ENCODE measurements at regions not wholly inside any gene's neighbourhood (a gene's known extent, or its start where the extent isn't known, plus 50 kb on each side); places are given as distances from the start of the nearest gene placed in this dataset.

DNA sequence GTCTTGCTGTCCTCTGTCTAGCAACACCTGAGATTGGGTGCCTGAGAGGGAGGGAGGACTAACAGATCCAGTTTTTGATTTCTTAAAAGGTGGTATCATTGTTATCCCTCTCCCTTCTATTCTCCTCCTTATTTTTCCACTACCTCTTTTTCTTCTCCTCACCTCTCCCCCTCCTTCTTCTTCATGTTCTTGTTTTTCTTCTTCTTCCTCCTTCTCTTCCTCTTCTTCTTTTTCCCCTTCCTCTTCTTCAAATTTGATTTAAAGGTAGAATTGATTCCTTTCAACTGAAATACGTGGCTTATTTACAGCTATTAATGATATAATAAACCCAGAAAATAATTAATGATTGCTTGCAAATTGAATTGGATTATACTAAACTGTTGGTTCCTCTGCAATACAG, 256.8 kb upstream of the BTG1 start:
- Histone ChIP-seq H4K20me1 (replicated peaks; ENCODE audit: insufficient read depth) (no peaks in the 10 kb centered on the region), H3F3A (replicated peaks; ENCODE audit: low read depth) (no peaks in the 10 kb centered on the region), H3K36me3 (ENCODE audit: insufficient read depth) (no peaks in the 10 kb centered on the region), H3K9me2 (ENCODE audit: insufficient read depth) (0 out of 2 replicates have a peak, but pooled peaks cover 3% of the 10 kb centered on the region), H3K79me2 (replicated peaks; ENCODE audit: insufficient read depth) (no peaks in the 10 kb centered on the region), H2AFZ (no peak overlapping the region), H3K27me3 (ENCODE audit: insufficient read depth) (no peaks in the 10 kb centered on the region), H3K4me1 (ENCODE audit: insufficient read depth) (no peaks in the 10 kb centered on the region), H3K27ac (ENCODE audit: low read depth) (no peak overlapping the region), H3K4me3 (no peak overlapping the region), H3K4me2 (no peak overlapping the region)
- H3K4me3 Mint-ChIP-seq = no peak overlapping the region
- DNase-seq (ENCODE audit: low spot score) (no peak), ATAC-seq (no peak)
- H3K27ac Mint-ChIP-seq = no peak overlapping the region
- no peak for TF ChIP-seq EZH2phosphoT487 (IDR thresholded peaks at IDR 0.05; ENCODE audit: unreplicated experiment)
- TF ChIP-seq ZNF114 (CRISPR knock-in tag; IDR thresholded peaks at IDR 0.05) = no peak
- TF ChIP-seq ETS1 (IDR thresholded peaks at IDR 0.05) = no peak
- TF ChIP-seq JUNB (IDR thresholded peaks at IDR 0.05; ENCODE audit: unreplicated experiment) = no peak
- no peak for TF ChIP-seq REST (IDR thresholded peaks at IDR 0.05; ENCODE audit: unreplicated experiment)
- TF ChIP-seq, protein P1, sequence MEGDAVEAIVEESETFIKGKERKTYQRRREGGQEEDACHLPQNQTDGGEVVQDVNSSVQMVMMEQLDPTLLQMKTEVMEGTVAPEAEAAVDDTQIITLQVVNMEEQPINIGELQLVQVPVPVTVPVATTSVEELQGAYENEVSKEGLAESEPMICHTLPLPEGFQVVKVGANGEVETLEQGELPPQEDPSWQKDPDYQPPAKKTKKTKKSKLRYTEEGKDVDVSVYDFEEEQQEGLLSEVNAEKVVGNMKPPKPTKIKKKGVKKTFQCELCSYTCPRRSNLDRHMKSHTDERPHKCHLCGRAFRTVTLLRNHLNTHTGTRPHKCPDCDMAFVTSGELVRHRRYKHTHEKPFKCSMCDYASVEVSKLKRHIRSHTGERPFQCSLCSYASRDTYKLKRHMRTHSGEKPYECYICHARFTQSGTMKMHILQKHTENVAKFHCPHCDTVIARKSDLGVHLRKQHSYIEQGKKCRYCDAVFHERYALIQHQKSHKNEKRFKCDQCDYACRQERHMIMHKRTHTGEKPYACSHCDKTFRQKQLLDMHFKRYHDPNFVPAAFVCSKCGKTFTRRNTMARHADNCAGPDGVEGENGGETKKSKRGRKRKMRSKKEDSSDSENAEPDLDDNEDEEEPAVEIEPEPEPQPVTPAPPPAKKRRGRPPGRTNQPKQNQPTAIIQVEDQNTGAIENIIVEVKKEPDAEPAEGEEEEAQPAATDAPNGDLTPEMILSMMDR (conservative IDR thresholded peaks at IDR 0.05; ENCODE audit: low read depth in 2 of 2) = no peak
- TF ChIP-seq STAT1 (IDR thresholded peaks at IDR 0.05; ENCODE audit: unreplicated experiment) = no peak
- no peak for TF ChIP-seq ZNF331 (CRISPR knock-in tag; IDR thresholded peaks at IDR 0.05; ENCODE audit: low read depth)
- TF ChIP-seq, protein P2, sequence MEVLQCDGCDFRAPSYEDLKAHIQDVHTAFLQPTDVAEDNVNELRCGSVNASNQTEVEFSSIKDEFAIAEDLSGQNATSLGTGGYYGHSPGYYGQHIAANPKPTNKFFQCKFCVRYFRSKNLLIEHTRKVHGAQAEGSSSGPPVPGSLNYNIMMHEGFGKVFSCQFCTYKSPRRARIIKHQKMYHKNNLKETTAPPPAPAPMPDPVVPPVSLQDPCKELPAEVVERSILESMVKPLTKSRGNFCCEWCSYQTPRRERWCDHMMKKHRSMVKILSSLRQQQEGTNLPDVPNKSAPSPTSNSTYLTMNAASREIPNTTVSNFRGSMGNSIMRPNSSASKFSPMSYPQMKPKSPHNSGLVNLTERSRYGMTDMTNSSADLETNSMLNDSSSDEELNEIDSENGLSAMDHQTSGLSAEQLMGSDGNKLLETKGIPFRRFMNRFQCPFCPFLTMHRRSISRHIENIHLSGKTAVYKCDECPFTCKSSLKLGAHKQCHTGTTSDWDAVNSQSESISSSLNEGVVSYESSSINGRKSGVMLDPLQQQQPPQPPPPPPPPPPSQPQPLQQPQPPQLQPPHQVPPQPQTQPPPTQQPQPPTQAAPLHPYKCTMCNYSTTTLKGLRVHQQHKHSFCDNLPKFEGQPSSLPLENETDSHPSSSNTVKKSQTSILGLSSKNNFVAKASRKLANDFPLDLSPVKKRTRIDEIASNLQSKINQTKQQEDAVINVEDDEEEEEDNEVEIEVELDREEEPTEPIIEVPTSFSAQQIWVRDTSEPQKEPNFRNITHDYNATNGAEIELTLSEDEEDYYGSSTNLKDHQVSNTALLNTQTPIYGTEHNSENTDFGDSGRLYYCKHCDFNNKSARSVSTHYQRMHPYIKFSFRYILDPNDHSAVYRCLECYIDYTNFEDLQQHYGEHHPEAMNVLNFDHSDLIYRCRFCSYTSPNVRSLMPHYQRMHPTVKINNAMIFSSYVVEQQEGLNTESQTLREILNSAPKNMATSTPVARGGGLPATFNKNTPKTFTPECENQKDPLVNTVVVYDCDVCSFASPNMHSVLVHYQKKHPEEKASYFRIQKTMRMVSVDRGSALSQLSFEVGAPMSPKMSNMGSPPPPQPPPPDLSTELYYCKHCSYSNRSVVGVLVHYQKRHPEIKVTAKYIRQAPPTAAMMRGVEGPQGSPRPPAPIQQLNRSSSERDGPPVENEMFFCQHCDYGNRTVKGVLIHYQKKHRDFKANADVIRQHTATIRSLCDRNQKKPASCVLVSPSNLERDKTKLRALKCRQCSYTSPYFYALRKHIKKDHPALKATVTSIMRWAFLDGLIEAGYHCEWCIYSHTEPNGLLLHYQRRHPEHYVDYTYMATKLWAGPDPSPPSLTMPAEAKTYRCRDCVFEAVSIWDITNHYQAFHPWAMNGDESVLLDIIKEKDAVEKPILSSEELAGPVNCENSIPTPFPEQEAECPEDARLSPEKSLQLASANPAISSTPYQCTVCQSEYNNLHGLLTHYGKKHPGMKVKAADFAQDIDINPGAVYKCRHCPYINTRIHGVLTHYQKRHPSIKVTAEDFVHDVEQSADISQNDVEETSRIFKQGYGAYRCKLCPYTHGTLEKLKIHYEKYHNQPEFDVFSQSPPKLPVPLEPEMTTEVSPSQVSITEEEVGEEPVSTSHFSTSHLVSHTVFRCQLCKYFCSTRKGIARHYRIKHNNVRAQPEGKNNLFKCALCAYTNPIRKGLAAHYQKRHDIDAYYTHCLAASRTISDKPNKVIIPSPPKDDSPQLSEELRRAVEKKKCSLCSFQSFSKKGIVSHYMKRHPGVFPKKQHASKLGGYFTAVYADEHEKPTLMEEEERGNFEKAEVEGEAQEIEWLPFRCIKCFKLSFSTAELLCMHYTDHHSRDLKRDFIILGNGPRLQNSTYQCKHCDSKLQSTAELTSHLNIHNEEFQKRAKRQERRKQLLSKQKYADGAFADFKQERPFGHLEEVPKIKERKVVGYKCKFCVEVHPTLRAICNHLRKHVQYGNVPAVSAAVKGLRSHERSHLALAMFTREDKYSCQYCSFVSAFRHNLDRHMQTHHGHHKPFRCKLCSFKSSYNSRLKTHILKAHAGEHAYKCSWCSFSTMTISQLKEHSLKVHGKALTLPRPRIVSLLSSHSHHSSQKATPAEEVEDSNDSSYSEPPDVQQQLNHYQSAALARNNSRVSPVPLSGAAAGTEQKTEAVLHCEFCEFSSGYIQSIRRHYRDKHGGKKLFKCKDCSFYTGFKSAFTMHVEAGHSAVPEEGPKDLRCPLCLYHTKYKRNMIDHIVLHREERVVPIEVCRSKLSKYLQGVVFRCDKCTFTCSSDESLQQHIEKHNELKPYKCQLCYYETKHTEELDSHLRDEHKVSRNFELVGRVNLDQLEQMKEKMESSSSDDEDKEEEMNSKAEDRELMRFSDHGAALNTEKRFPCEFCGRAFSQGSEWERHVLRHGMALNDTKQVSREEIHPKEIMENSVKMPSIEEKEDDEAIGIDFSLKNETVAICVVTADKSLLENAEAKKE (CRISPR knock-in tag; IDR thresholded peaks at IDR 0.05) = no peak
- TF ChIP-seq NANOG (IDR thresholded peaks at IDR 0.05; ENCODE audit: borderline replicate concordance) = no peak
- no peak for TF ChIP-seq CREB1 (CRISPR knock-in tag; IDR thresholded peaks at IDR 0.05; ENCODE audit: low read depth)
- no peak for TF ChIP-seq EZH2 (IDR thresholded peaks at IDR 0.05; ENCODE audit: low read depth, unreplicated experiment)
- no peak for TF ChIP-seq POLR2AphosphoS5 (IDR thresholded peaks at IDR 0.05; ENCODE audit: low read depth)
- H3K27me3 Mint-ChIP-seq (ENCODE audit: insufficient read depth, low read depth, poor library complexity) = peaks cover 1% of the 10 kb centered on the region
- H3K36me3 Mint-ChIP-seq (ENCODE audit: low read depth) = no peaks in the 10 kb centered on the region
- H3K4me1 Mint-ChIP-seq = peaks cover 4% of the 10 kb centered on the region; the same call in 1 of the 3 replicates
- no peaks in the 10 kb centered on the region for H3K9me3 Mint-ChIP-seq

Data from GM23338 (cell line).